ENCODE measurements at regions not wholly inside any gene's neighbourhood (a gene's known extent, or its start where the extent isn't known, plus 50 kb on each side); places are given as distances from the start of the nearest gene placed in this dataset.

- TF ChIP-seq CTCF (IDR thresholded peaks at IDR 0.05) = no peak
- no peak for TF ChIP-seq POLR2AphosphoS5 (IDR thresholded peaks at IDR 0.05)
- no peak for TF ChIP-seq POLR2A (IDR thresholded peaks at IDR 0.05)
- TF ChIP-seq EP300 (IDR thresholded peaks at IDR 0.05) = no peak
Observed at GRCh38 chr14:30482276-30482675, 76.7 kb upstream of the G2E3 start.

Measured in gastroesophageal sphincter (tissue), 3 donors.